Caco-2 (cell line): ENCODE measurements at regions not wholly inside any gene's neighbourhood (a gene's known extent, or its start where the extent isn't known, plus 50 kb on each side); places are given as distances from the start of the nearest gene placed in this dataset.

ENCODE experiments used
- BruUV-seq: library from RNA; stranded (reverse); fragments of 400-500 nt; replicated peaks from 2 replicates; lab custom pipeline; 2021; lab: Mats Ljungman, UMichigan
- CTCF ChIA-PET: fragments of 300-600 bp; sonication (Branson Sonifier 250); formaldehyde crosslinking; loops from one replicate; lab custom pipeline; 2022; ENCODE audit warnings: antibody characterized with exemption; lab: Charles Lee
- POLR2A ChIA-PET: fragments of 300-600 bp; sonication (Branson Sonifier 250); formaldehyde crosslinking; loops from one replicate; lab custom pipeline; 2022; ENCODE audit warnings: antibody characterized with exemption; lab: Charles Lee
- DNase-seq, 2 experiments: peaks; one replicate each; pipeline versions ENCODE4 v3.0.0 to v3.0.0-alpha.2; 2020 to 2022
- H3K27me3 ChIP-seq: replicated peaks from 2 replicates; pipeline ENCODE4 v1.6.0; 2011; ENCODE audit warnings: low read length; ENCODE audit not compliant: control insufficient read depth, insufficient read depth
- H3K36me3 ChIP-seq: 2 replicates; pipeline ENCODE4 v1.5.1; 2011; ENCODE audit warnings: low read length; ENCODE audit not compliant: control insufficient read depth, insufficient read depth
- H3K4me1 ChIP-seq: fragments of 250-450 bp; sonication (Bioruptor Pico); 2 replicates; pipeline ENCODE4 v1.5.1; 2020; ENCODE audit warnings: mild to moderate bottlenecking
- H3K4me3 ChIP-seq: 2 replicates; pipeline ENCODE4 v1.5.1; 2011; ENCODE audit warnings: low read depth, mild to moderate bottlenecking, control low read depth, low read length
- H3K9me3 ChIP-seq: fragments of 250-450 bp; sonication (Bioruptor Pico); 2 replicates; pipeline ENCODE4 v1.5.1; 2020; ENCODE audit warnings: mild to moderate bottlenecking, moderate library complexity
- H3K27ac Mint-ChIP-seq: one replicate; pipeline ENCODE4 v1.8.0; 2022; ENCODE audit warnings: mixed read lengths; ENCODE audit not compliant: unreplicated experiment
- H3K27me3 Mint-ChIP-seq: one replicate; pipeline ENCODE4 v1.8.0; 2022; ENCODE audit warnings: mixed read lengths; ENCODE audit not compliant: insufficient read depth, unreplicated experiment
- H3K36me3 Mint-ChIP-seq: one replicate; pipeline ENCODE4 v1.8.0; 2022; ENCODE audit warnings: mild to moderate bottlenecking, mixed read lengths; ENCODE audit not compliant: insufficient read depth, unreplicated experiment
- H3K4me1 Mint-ChIP-seq: one replicate; pipeline ENCODE4 v1.8.0; 2022; ENCODE audit warnings: low read depth, mixed read lengths; ENCODE audit not compliant: unreplicated experiment
- H3K4me3 Mint-ChIP-seq: one replicate; pipeline ENCODE4 v1.8.0; 2022; ENCODE audit warnings: mild to moderate bottlenecking, moderate library complexity, mixed read lengths; ENCODE audit not compliant: unreplicated experiment
- H3K9me3 Mint-ChIP-seq: one replicate; pipeline ENCODE4 v1.8.0; 2022; ENCODE audit warnings: mixed read lengths; ENCODE audit not compliant: unreplicated experiment
- intact Hi-C: fragments of 100-400 bp; cut with micrococcal nuclease; formaldehyde crosslinking; loops from one replicate; pipeline ENCODE4 v1.10.0; 2022; ENCODE audit not compliant: unreplicated experiment
- TF ChIP-seq, protein P1 (sequence below), 2 experiments: fragments of 200-600 bp in 1 of 2; IDR thresholded peaks; 1 replicate in 1 of 2; 2 replicates in 1 of 2; pipeline versions ENCODE4 v1.5.1 to v1.8.0; 2011 to 2022; ENCODE audit warnings: antibody characterized with exemption in 1 of 2, control low read depth in 1 of 2, inconsistent platforms in 1 of 2, low read depth in 1 of 2, low read length in 1 of 2, mild to moderate bottlenecking in 1 of 2, moderate library complexity in 1 of 2; ENCODE audit not compliant: insufficient read depth in 1 of 2, severe bottlenecking in 1 of 2, unreplicated experiment in 1 of 2

DNA sequence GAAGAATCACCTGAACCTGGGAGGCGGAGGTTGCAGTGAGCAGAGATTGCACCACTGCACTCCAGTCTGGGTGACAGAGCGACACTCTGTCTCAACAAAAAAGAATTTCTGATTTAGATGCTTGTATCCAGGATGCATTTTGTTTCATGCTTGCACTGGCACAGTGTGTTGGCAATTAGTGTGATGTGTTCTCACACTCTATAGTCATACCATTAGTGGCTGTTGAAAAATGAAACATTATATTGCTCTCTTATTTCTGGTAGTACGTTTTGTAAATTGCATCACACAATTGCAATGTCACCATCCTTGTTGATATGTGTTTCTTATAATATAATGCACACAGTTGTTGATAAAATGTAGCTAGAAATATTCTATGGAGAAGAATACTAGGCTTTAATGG, 51.3 kb upstream of the RMST start:
- no peaks in the 10 kb centered on the region for H3K9me3 ChIP-seq
- Mint-ChIP-seq H3K27me3 (no peaks in the 10 kb centered on the region), H3K4me1 (peaks cover 19% of the 10 kb centered on the region), H3K27ac (no peak overlapping the region), H3K4me3 (no peak overlapping the region), H3K9me3 (no peaks in the 10 kb centered on the region), H3K36me3 (no peaks in the 10 kb centered on the region)
- TF ChIP-seq, protein P1, sequence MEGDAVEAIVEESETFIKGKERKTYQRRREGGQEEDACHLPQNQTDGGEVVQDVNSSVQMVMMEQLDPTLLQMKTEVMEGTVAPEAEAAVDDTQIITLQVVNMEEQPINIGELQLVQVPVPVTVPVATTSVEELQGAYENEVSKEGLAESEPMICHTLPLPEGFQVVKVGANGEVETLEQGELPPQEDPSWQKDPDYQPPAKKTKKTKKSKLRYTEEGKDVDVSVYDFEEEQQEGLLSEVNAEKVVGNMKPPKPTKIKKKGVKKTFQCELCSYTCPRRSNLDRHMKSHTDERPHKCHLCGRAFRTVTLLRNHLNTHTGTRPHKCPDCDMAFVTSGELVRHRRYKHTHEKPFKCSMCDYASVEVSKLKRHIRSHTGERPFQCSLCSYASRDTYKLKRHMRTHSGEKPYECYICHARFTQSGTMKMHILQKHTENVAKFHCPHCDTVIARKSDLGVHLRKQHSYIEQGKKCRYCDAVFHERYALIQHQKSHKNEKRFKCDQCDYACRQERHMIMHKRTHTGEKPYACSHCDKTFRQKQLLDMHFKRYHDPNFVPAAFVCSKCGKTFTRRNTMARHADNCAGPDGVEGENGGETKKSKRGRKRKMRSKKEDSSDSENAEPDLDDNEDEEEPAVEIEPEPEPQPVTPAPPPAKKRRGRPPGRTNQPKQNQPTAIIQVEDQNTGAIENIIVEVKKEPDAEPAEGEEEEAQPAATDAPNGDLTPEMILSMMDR (IDR thresholded peaks at IDR 0.05; ENCODE audit: insufficient read depth in 1 of 2, low read depth in 1 of 2, low read length in 1 of 2, severe bottlenecking in 1 of 2, unreplicated experiment in 1 of 2): no peak
- no peak for DNase-seq
- no peaks in the 10 kb centered on the region for H3K36me3 ChIP-seq
- H3K4me3 ChIP-seq: no peak overlapping the region
- intact Hi-C loops: no loop called here
- ChIA-PET CTCF (no interaction called here), POLR2A (no interaction called here)
- no peaks in the 10 kb centered on the region for H3K27me3 ChIP-seq
- H3K4me1 ChIP-seq: peaks cover 14% of the 10 kb centered on the region
- BruUV-seq: no TSS peak
